OCI-LY1 (cell line): ENCODE measurements at regions not wholly inside any gene's neighbourhood (a gene's known extent, or its start where the extent isn't known, plus 50 kb on each side); places are given as distances from the start of the nearest gene placed in this dataset.

Experiments used
- CTCF ChIP-seq: fragments of 200-600 bp; sonication (generic), shearing (Covaris generic); IDR thresholded peaks from 2 replicates; pipeline ENCODE4 v1.5.1; 2017; ENCODE audit warnings: mild to moderate bottlenecking, antibody characterized with exemption, low read length, moderate library complexity, mixed read lengths
- EZH2 ChIP-seq: fragments of 200-600 bp; sonication (generic), shearing (Covaris generic); IDR thresholded peaks from 2 replicates; pipeline ENCODE4 v1.8.0; 2017; ENCODE audit warnings: borderline replicate concordance, mixed run types, mild to moderate bottlenecking, antibody characterized with exemption, low read length, moderate library complexity, mixed read lengths

GRCh38 chr14:98944989-98945388 lies 327.0 kb downstream of the BCL11B start:
- TF ChIP-seq CTCF: no peak
- no peak for TF ChIP-seq EZH2
